ENCODE measurements at regions not wholly inside any gene's neighbourhood (a gene's known extent, or its start where the extent isn't known, plus 50 kb on each side); places are given as distances from the start of the nearest gene placed in this dataset.

- TF ChIP-seq ZBTB49 (CRISPR knock-in tag; IDR thresholded peaks at IDR 0.05; ENCODE audit: borderline replicate concordance) (no peak), ELF4 (CRISPR knock-in tag; IDR thresholded peaks at IDR 0.05; ENCODE audit: borderline replicate concordance) (no peak)
Measured at GRCh38 chr18:45249246-45249661, 366.0 kb upstream of the SLC14A2 start (continued).

- Histone ChIP-seq H3K4me3 (replicated peaks in 1 of 3; ENCODE audit: insufficient read depth in 1 of 3, low read depth in 2 of 3, low read length in 3 of 3) (no peak overlapping the region), H4K20me1 (ENCODE audit: insufficient read depth, low read length) (no peaks in the 10 kb centered on the region), H3K27ac (ENCODE audit: extremely low read length, insufficient read depth, low read length) (no peak overlapping the region), H3K9me3 (ENCODE audit: low read length) (no peaks in the 10 kb centered on the region), H3K36me3 (replicated peaks in 1 of 2; ENCODE audit: control insufficient read depth in 1 of 2, insufficient read depth in 2 of 2, low read length in 2 of 2) (no peaks in the 10 kb centered on the region), H2AFZ (ENCODE audit: low read length) (no peak overlapping the region), H3K4me2 (ENCODE audit: low read depth, low read length) (no peak overlapping the region), H3K4me1 (ENCODE audit: insufficient read depth, low read length) (no peaks in the 10 kb centered on the region), H3K27me3 (ENCODE audit: control insufficient read depth in 1 of 2, insufficient read depth in 2 of 2, low read length in 2 of 2) (no peaks in the 10 kb centered on the region), H3K9ac (ENCODE audit: insufficient read depth, low read depth, low read length) (no peak overlapping the region), H3K79me2 (ENCODE audit: insufficient read depth, low read length) (no peaks in the 10 kb centered on the region)
- in situ Hi-C loops (cut with HindIII; ENCODE audit: extremely low pct_ligation_motif_present, low pct_unique_long_range_greater_than_20kb) (no loop called here), intact Hi-C loops (cut with micrococcal nuclease; ENCODE audit: unreplicated experiment) (no loop called here)
- WGBS (ENCODE audit: low lambda C conversion rate) = under 1% methylated on average over 3 of the region's 3 CpGs
- FAIRE-seq = no peak
- no peak for ATAC-seq
- no TSS peak for BruUV-seq (replicated peaks)
- DNase-seq (ENCODE audit: low spot score) = no peak
- TF ChIP-seq TIGD3 (CRISPR knock-in tag; IDR thresholded peaks at IDR 0.05; ENCODE audit: borderline replicate concordance) (no peak), IRF9 (CRISPR knock-in tag; IDR thresholded peaks at IDR 0.05; ENCODE audit: borderline replicate concordance) (no peak), NFYB (CRISPR knock-in tag; IDR thresholded peaks at IDR 0.05) (no peak), SRSF1 (optimal IDR thresholded peaks at IDR 0.05; ENCODE audit: low read depth, low read length) (no peak), GTF2F1 (IDR thresholded peaks at IDR 0.05; ENCODE audit: low read length) (no peak), NFYC (CRISPR knock-in tag; IDR thresholded peaks at IDR 0.05) (no peak), ZNF737 (CRISPR knock-in tag; IDR thresholded peaks at IDR 0.05; ENCODE audit: borderline replicate concordance) (no peak), DMTF1 (CRISPR knock-in tag; IDR thresholded peaks at IDR 0.05) (no peak), HOXA5 (CRISPR knock-in tag; IDR thresholded peaks at IDR 0.05) (no peak), ZNF766 (CRISPR knock-in tag; IDR thresholded peaks at IDR 0.05; ENCODE audit: borderline replicate concordance) (no peak), ZNF674 (CRISPR knock-in tag; IDR thresholded peaks at IDR 0.05; ENCODE audit: low read depth) (no peak)
- CTCF ChIA-PET (ENCODE audit: low intra/inter-chr PET ratio, low total read pairs) = no interaction called here
- POLR2A ChIA-PET = no interaction called here
Measured at GRCh38 chr18:45250479-45250878, 364.8 kb upstream of the SLC14A2 start.
